Ishikawa (cell line): ENCODE measurements at regions not wholly inside any gene's neighbourhood (a gene's known extent, or its start where the extent isn't known, plus 50 kb on each side); places are given as distances from the start of the nearest gene placed in this dataset.

Experiments
- CEBPB ChIP-seq: IDR thresholded peaks from 2 replicates; pipeline ENCODE4 v1.6.1; 2012
- EP300 ChIP-seq: IDR thresholded peaks from 2 replicates; pipeline ENCODE4 v1.6.1; 2012; ENCODE audit warnings: borderline replicate concordance
- FOXM1 ChIP-seq: IDR thresholded peaks from 2 replicates; pipeline ENCODE4 v1.6.1; 2012; ENCODE audit warnings: low read depth, borderline replicate concordance
- MAX ChIP-seq: IDR thresholded peaks from 2 replicates; pipeline ENCODE4 v1.6.1; 2012
- NFIC ChIP-seq: IDR thresholded peaks from 2 replicates; pipeline ENCODE4 v1.6.1; 2012
- REST ChIP-seq: IDR thresholded peaks from 2 replicates; pipeline ENCODE4 v1.6.1; 2012; ENCODE audit warnings: low read depth, mild to moderate bottlenecking
- TAF1 ChIP-seq: IDR thresholded peaks from 2 replicates; pipeline ENCODE4 v1.6.1; 2012; ENCODE audit warnings: low read depth, mild to moderate bottlenecking
- YY1 ChIP-seq: IDR thresholded peaks from 2 replicates; pipeline ENCODE4 v1.6.1; 2012; ENCODE audit warnings: low read depth

- TF ChIP-seq CEBPB (no peak), MAX (no peak), TAF1 (no peak), NFIC (no peak), REST (no peak), YY1 (no peak), FOXM1 (no peak), EP300 (no peak)
These were observed 235.0 kb downstream of the ACTL7B start for GRCh38 chr9:108620767-108621166.
